ENCODE measurements at regions not wholly inside any gene's neighbourhood (a gene's known extent, or its start where the extent isn't known, plus 50 kb on each side); places are given as distances from the start of the nearest gene placed in this dataset.

GRCh38 chr9:10674586-10674985 lies 61.8 kb upstream of the PTPRD start:
- DNase-seq, result no peak

GRCh38 chr9:10678010-10678409 lies 65.2 kb upstream of the PTPRD start:
- DNase-seq, result no peak

- no peak for DNase-seq
Measured at GRCh38 chr9:10678790-10679189, 66.0 kb upstream of the PTPRD start.

GRCh38 chr9:10686943-10687342 lies 74.1 kb upstream of the PTPRD start:
- no peak for DNase-seq

GRCh38 chr9:10690546-10690945 lies 77.7 kb upstream of the PTPRD start:
- no peak for DNase-seq

GRCh38 chr9:10697044-10697443 lies 84.2 kb upstream of the PTPRD start:
- no peak for DNase-seq

GRCh38 chr9:10700291-10700690 lies 87.5 kb upstream of the PTPRD start:
- no peak for DNase-seq

GRCh38 chr9:10700915-10701314 lies 88.1 kb upstream of the PTPRD start:
- no peak for DNase-seq

- DNase-seq, result no peak
Measured at GRCh38 chr9:10701906-10702305, 89.1 kb upstream of the PTPRD start.

- DNase-seq, result no peak
Measured at GRCh38 chr9:10703139-10703538, 90.3 kb upstream of the PTPRD start.

- no peak for DNase-seq
Measured at GRCh38 chr9:10704720-10705119, 91.9 kb upstream of the PTPRD start.

GRCh38 chr9:10705383-10705782 lies 92.6 kb upstream of the PTPRD start:
- no peak for DNase-seq

GRCh38 chr9:10706788-10707187 lies 94.0 kb upstream of the PTPRD start:
- no peak for DNase-seq

- DNase-seq, result no peak
Measured at GRCh38 chr9:10721301-10721700, 108.5 kb upstream of the PTPRD start.

GRCh38 chr9:10729213-10729612 lies 116.4 kb upstream of the PTPRD start:
- no peak for DNase-seq

GRCh38 chr9:10744669-10745068 lies 131.9 kb upstream of the PTPRD start:
- DNase-seq, result no peak

GRCh38 chr9:10753474-10753873 lies 140.7 kb upstream of the PTPRD start:
- no peak for DNase-seq

- DNase-seq, result no peak
Measured at GRCh38 chr9:10764481-10764880, 151.7 kb upstream of the PTPRD start.

GRCh38 chr9:10773136-10773535 lies 160.3 kb upstream of the PTPRD start:
- DNase-seq, result no peak

- no peak for DNase-seq
Measured at GRCh38 chr9:10774051-10774450, 161.2 kb upstream of the PTPRD start.

- DNase-seq, result no peak
Measured at GRCh38 chr9:10785255-10785654, 172.5 kb upstream of the PTPRD start.

GRCh38 chr9:10793306-10793705 lies 180.5 kb upstream of the PTPRD start:
- no peak for DNase-seq

- DNase-seq, result no peak
Measured at GRCh38 chr9:10804486-10804885, 191.7 kb upstream of the PTPRD start.

GRCh38 chr9:10806868-10807267 lies 194.1 kb upstream of the PTPRD start:
- no peak for DNase-seq

GRCh38 chr9:10818206-10818605 lies 205.4 kb upstream of the PTPRD start:
- no peak for DNase-seq

Measured in eye (tissue), 1 donor.